Panc1 (cell line): ENCODE measurements at regions not wholly inside any gene's neighbourhood (a gene's known extent, or its start where the extent isn't known, plus 50 kb on each side); places are given as distances from the start of the nearest gene placed in this dataset.

Experiments used
- ATAC-seq: fragments of 200-7000 bp; cut with Tn5 transposase; 2 replicates; pipeline ENCODE4 v1.9.1; 2020; ENCODE audit warnings: mild to moderate bottlenecking, moderate library complexity
- BruUV-seq: library from RNA; stranded (reverse); fragments of 400-500 nt; replicated peaks from 2 replicates; lab custom pipeline; 2021; lab: Mats Ljungman, UMichigan
- CTCF ChIA-PET: fragments of 300-600 bp; sonication (Branson Sonifier 250); formaldehyde crosslinking; loops from one replicate; lab custom pipeline; 2022; ENCODE audit warnings: antibody characterized with exemption; lab: Charles Lee
- POLR2A ChIA-PET: fragments of 300-600 bp; sonication (Branson Sonifier 250); formaldehyde crosslinking; loops from one replicate; lab custom pipeline; 2022; ENCODE audit warnings: antibody characterized with exemption; lab: Charles Lee
- DNase-seq: peaks from one replicate; pipeline ENCODE4 v3.0.0-alpha.2; 2010; ENCODE audit warnings: low read depth, low spot score
- H3K27ac ChIP-seq: 2 replicates; pipeline ENCODE4 v1.5.1; 2011; ENCODE audit warnings: mild to moderate bottlenecking, low read length, inconsistent platforms
- H3K27me3 ChIP-seq: fragments of 200-500 bp; sonication (Bioruptor generic); 2 replicates; pipeline ENCODE4 v1.6.0; 2014; ENCODE audit warnings: low read length, inconsistent platforms; ENCODE audit not compliant: control insufficient read depth, insufficient read depth
- H3K36me3 ChIP-seq: fragments of 200-500 bp; sonication (Bioruptor generic); 2 replicates; pipeline ENCODE4 v1.5.1; 2014; ENCODE audit warnings: inconsistent platforms, mild to moderate bottlenecking, low read length, moderate library complexity; ENCODE audit not compliant: control insufficient read depth, insufficient read depth
- H3K4me1 ChIP-seq: 2 replicates; pipeline ENCODE4 v1.5.1; 2011; ENCODE audit warnings: inconsistent platforms, mild to moderate bottlenecking, low read length, moderate library complexity; ENCODE audit not compliant: control insufficient read depth, insufficient read depth
- H3K4me3 ChIP-seq, 2 experiments: 2 replicates each; pipeline ENCODE4 v1.5.1; 2011 to 2012; ENCODE audit warnings: low read depth in 2 of 2, low read length in 2 of 2, mild to moderate bottlenecking in 2 of 2, inconsistent platforms in 1 of 2, moderate library complexity in 1 of 2
- H3K9me3 ChIP-seq: fragments of 200-500 bp; sonication (Bioruptor generic); 2 replicates; pipeline ENCODE4 v1.5.1; 2014; ENCODE audit warnings: low read depth, mild to moderate bottlenecking, inconsistent platforms, low read length, moderate library complexity; ENCODE audit not compliant: control insufficient read depth, insufficient read depth
- POLR2AphosphoS5 ChIP-seq: IDR thresholded peaks from 2 replicates; pipeline ENCODE4 v1.6.1; 2012; ENCODE audit warnings: mild to moderate bottlenecking, low read depth, low read length, moderate library complexity
- SIN3A ChIP-seq: IDR thresholded peaks from 2 replicates; pipeline ENCODE4 v1.6.1; 2012; ENCODE audit warnings: low read depth, mild to moderate bottlenecking, low read length, moderate library complexity, borderline replicate concordance; ENCODE audit not compliant: insufficient read depth
- TCF7L2 ChIP-seq: IDR thresholded peaks from 2 replicates; pipeline ENCODE4 v1.6.1; 2011; ENCODE audit warnings: mild to moderate bottlenecking, low read depth, low read length, inconsistent platforms
- in situ Hi-C: cut with HindIII; loops from 2 replicates; pipeline ENCODE4 v1.10.0; 2016; ENCODE audit warnings: low sequenced_read_pairs, low pct_unique_long_range_greater_than_20kb
- intact Hi-C: fragments of 100-400 bp; cut with micrococcal nuclease; formaldehyde crosslinking; loops from one replicate; pipeline ENCODE4 v1.10.0; 2022; ENCODE audit not compliant: unreplicated experiment
- TF ChIP-seq, protein P1 (sequence below), 2 experiments: IDR thresholded peaks; 2 replicates each; pipeline ENCODE4 v1.6.1; 2011 to 2012; ENCODE audit warnings: low read depth in 2 of 2, control low read depth in 1 of 2, low read length in 1 of 2, mild to moderate bottlenecking in 1 of 2, moderate library complexity in 1 of 2; ENCODE audit not compliant: insufficient read depth in 1 of 2
- TF ChIP-seq, protein P2 (sequence below): fragments of 450-650 bp; IDR thresholded peaks from 2 replicates; pipeline ENCODE4 v1.5.1; 2017; ENCODE audit warnings: mild to moderate bottlenecking

DNA sequence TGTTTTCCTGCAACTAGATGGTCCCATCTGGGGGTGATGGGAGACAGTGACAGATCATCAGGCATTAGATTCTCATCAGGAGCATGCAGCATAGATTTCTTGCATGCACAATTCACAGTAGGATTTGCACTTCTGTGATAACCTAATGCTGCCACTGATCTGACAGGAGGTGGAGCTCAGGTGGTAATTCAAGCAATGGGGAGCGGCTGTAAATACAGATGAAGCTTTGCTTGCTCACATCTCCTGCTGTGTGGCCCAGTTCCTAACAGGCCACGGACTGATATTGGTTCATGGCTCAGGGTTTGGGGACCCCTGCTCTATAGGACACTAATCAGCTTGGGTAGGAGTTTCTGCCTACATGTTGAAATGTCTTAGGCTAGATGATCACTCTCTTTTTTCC lies 320.0 kb downstream of the PRDM2 start:
- TF ChIP-seq SIN3A (no peak), TCF7L2 (no peak), POLR2AphosphoS5 (no peak)
- TF ChIP-seq, protein P1, sequence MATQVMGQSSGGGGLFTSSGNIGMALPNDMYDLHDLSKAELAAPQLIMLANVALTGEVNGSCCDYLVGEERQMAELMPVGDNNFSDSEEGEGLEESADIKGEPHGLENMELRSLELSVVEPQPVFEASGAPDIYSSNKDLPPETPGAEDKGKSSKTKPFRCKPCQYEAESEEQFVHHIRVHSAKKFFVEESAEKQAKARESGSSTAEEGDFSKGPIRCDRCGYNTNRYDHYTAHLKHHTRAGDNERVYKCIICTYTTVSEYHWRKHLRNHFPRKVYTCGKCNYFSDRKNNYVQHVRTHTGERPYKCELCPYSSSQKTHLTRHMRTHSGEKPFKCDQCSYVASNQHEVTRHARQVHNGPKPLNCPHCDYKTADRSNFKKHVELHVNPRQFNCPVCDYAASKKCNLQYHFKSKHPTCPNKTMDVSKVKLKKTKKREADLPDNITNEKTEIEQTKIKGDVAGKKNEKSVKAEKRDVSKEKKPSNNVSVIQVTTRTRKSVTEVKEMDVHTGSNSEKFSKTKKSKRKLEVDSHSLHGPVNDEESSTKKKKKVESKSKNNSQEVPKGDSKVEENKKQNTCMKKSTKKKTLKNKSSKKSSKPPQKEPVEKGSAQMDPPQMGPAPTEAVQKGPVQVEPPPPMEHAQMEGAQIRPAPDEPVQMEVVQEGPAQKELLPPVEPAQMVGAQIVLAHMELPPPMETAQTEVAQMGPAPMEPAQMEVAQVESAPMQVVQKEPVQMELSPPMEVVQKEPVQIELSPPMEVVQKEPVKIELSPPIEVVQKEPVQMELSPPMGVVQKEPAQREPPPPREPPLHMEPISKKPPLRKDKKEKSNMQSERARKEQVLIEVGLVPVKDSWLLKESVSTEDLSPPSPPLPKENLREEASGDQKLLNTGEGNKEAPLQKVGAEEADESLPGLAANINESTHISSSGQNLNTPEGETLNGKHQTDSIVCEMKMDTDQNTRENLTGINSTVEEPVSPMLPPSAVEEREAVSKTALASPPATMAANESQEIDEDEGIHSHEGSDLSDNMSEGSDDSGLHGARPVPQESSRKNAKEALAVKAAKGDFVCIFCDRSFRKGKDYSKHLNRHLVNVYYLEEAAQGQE (IDR thresholded peaks at IDR 0.05; ENCODE audit: insufficient read depth in 1 of 2, low read depth in 2 of 2, low read length in 1 of 2) = no peak
- TF ChIP-seq, protein P2, sequence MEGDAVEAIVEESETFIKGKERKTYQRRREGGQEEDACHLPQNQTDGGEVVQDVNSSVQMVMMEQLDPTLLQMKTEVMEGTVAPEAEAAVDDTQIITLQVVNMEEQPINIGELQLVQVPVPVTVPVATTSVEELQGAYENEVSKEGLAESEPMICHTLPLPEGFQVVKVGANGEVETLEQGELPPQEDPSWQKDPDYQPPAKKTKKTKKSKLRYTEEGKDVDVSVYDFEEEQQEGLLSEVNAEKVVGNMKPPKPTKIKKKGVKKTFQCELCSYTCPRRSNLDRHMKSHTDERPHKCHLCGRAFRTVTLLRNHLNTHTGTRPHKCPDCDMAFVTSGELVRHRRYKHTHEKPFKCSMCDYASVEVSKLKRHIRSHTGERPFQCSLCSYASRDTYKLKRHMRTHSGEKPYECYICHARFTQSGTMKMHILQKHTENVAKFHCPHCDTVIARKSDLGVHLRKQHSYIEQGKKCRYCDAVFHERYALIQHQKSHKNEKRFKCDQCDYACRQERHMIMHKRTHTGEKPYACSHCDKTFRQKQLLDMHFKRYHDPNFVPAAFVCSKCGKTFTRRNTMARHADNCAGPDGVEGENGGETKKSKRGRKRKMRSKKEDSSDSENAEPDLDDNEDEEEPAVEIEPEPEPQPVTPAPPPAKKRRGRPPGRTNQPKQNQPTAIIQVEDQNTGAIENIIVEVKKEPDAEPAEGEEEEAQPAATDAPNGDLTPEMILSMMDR = no peak
- no peak overlapping the region for H3K27ac ChIP-seq
- no peaks in the 10 kb centered on the region for H3K36me3 ChIP-seq
- ATAC-seq = no peak
- H3K4me1 ChIP-seq = no peaks in the 10 kb centered on the region
- POLR2A ChIA-PET = interaction anchor here (0.6 kb wide), 1 partner anchor 1060 kb away, joined by 4 read pairs; no protein-coding TSS in a partner anchor
- CTCF ChIA-PET = no interaction called here
- H3K4me3 ChIP-seq = no peak overlapping the region
- H3K9me3 ChIP-seq = no peaks in the 10 kb centered on the region
- no peak for DNase-seq
- in situ Hi-C loops = no loop called here
- 0 out of 2 replicates have a peak, but pooled peaks cover 1% of the 10 kb centered on the region for H3K27me3 ChIP-seq
- intact Hi-C loops = no loop called here
- BruUV-seq = no TSS peak

DNA sequence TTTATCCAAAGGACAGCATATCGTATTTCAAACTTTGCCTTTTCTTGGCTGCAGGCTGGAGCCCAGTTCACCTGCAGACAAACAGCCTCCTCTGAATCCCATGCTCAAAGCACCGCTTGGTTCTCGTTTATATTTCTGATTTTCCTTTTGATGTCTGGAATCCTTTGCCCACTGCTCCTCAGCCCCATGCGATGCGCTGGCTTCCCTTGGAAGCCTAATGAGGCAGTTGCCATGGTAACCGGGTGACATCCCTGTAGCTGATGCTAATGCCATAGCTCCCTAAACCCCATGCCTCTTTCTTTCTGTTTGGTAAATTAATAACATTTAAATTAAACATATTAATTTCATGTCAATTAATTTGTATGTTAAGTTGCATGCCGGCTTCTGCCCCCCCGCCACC lies 327.1 kb downstream of the PRDM2 start:
- Histone ChIP-seq H3K27me3 (no peaks in the 10 kb centered on the region), H3K9me3 (no peaks in the 10 kb centered on the region), H3K27ac (no peak overlapping the region), H3K36me3 (no peaks in the 10 kb centered on the region), H3K4me1 (no peaks in the 10 kb centered on the region), H3K4me3 (no peak overlapping the region)
- no peak for TF ChIP-seq POLR2AphosphoS5
- TF ChIP-seq, protein P1 (IDR thresholded peaks at IDR 0.05; ENCODE audit: insufficient read depth in 1 of 2, low read depth in 2 of 2, low read length in 1 of 2) = no peak
- TF ChIP-seq, protein P2 = no peak
- no peak for TF ChIP-seq TCF7L2
- no peak for TF ChIP-seq SIN3A
- BruUV-seq = no TSS peak
- intact Hi-C loops (no loop called here), in situ Hi-C loops (no loop called here)
- CTCF ChIA-PET = no interaction called here
- POLR2A ChIA-PET = no interaction called here
- ATAC-seq (no peak), DNase-seq (no peak)
